Activated T-cell treated with anti-CD3 and anti-CD28 coated beads for 24 hours (primary cell): ENCODE measurements at regions not wholly inside any gene's neighbourhood (a gene's known extent, or its start where the extent isn't known, plus 50 kb on each side); places are given as distances from the start of the nearest gene placed in this dataset.
"Not testable (repeated sequence)": the region's sequence is repeated elsewhere in the genome, so short reads cannot be mapped to it uniquely, and the experiment has no call there.

Experiments used
- DNase-seq: peaks from one replicate; pipeline ENCODE4 v3.0.0-alpha.2; 2020; ENCODE audit warnings: low read depth

DNA sequence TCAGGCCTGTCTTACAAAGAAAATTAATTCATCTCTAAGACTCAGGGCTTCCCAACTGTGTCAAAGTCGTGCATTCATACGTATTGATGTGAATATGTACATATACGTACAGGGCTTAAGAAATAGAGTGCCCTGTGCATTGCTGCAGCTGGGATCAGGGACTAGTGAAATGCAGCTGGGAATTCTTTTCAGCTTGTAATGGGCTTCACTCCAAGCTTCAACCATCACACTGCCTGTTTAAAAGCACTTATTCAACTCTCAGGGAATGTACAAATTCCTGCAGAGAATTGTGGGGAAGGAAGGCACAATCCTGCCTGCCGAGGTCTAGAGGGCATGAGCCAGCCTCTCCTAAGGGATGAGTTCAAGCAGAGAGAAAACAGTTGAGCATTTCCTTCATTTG lies 59.6 kb upstream of the MAN2A1 start:
- no peak for DNase-seq

- DNase-seq: no peak
Observed at GRCh38 chr5:109628591-109628990, 61.1 kb upstream of the MAN2A1 start.

DNA sequence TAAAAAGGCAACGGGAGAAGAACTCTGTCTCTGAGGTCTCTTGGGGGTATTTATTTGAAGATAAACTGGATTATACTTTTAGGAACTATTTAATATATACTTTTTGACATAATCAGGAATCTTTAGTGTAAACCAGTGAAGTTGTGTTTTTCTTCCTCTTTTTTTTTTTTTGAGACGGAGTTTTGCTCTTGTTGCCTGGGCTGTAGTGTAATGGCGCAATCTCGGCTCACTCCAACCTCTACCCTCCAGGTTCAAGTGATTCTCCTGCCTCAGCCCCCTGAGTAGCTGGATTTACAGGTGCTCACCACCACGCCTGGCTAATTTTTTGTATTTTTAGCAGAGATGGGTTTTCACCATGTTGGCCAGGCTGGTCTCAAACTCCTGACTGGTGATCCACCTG lies 68.5 kb upstream of the MAN2A1 start:
- DNase-seq: not testable (repeated sequence)

DNA sequence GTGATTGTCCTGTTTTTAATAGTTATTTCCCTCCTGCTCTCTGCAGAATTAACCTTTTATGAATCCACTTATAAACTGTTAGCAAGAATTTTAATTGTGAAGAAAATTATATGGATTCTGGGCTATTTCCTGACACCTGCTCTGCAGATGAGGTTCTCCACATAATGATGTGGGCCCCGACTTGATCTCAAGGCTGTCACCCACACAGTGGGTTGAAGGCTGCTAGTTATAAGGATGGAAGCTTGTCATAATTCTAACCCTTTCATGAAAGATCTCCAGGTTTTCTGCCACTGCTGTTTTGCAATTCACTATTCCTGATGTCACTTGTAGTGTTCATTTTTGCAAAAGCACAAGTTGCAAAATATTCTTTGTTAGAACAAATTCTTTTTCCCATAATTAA lies 69.1 kb upstream of the MAN2A1 start:
- DNase-seq: no peak

DNA sequence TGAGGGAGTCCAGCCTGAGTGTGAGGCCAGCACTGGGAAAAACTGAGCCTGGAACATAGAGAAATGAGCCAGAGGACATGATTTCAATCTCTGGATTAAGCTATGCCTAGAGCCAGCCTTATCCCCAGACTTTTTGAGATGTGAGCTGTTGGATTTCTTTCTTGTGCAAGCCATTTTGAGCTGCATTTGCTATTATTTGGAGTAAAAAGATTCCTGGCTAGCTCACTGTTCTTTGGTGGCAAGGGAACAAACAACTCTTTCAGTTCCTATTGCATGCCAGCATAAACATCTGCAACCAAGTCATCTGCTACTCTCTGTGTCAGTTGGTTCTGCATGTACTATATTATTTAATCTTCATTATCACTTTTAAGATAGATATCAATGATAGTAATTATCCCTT lies 70.1 kb upstream of the MAN2A1 start:
- no peak for DNase-seq

- no peak for DNase-seq
Observed at GRCh38 chr5:109619021-109619460, 70.7 kb upstream of the MAN2A1 start.

DNA sequence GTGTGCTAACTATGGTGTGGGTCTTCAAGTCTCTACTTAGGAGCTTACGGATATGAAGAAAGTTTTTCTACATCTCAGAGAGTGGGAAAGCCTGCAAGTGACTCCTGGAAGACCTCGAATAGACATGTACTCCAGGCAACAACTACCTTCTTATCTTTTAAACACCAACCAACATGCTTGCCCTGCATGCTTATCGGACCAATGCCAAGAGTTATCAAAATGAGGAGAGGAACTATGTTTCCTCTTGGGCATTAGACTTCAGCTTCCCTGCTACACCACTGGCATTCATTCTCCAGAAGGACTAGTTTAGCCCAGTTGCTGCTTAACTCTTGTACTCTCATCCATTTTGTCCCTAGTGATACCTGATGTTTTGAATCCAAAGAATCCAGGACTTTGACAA lies 74.7 kb upstream of the MAN2A1 start:
- DNase-seq: no peak

- no peak for DNase-seq
Observed at GRCh38 chr5:109614301-109614700, 75.4 kb upstream of the MAN2A1 start.

DNA sequence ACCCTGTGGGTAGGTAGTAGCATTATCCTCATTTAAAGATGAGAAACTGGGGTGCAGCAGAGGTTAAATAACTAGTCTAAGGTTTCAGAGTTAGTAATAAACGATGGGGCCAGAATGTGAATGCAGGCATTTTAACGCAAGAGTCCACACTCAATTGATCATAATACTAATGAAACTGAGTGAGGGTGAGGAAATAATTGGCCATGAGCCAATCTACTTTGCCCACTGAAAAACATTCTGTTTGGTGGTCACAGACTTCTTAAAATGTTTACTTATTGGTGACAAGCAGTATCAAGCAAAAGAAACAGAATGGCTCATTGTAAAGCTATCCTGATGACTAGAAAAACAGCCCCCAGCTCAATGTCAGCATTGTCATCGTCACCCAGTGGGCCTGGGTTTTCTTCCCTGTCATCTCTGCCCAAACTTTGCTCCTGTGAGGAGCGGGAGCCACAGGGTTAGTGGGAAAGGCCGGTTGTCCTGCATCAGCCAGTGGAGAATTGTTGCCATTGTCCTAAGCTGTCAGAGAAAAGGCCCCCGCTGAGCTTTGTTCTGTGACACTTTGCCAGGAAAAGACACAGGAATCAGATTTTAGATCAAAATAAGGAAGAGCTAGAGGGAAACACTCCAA lies 77.3 kb upstream of the MAN2A1 start:
- DNase-seq: no peak

- DNase-seq: no peak
Observed at GRCh38 chr5:109611505-109611904, 78.2 kb upstream of the MAN2A1 start.

DNA sequence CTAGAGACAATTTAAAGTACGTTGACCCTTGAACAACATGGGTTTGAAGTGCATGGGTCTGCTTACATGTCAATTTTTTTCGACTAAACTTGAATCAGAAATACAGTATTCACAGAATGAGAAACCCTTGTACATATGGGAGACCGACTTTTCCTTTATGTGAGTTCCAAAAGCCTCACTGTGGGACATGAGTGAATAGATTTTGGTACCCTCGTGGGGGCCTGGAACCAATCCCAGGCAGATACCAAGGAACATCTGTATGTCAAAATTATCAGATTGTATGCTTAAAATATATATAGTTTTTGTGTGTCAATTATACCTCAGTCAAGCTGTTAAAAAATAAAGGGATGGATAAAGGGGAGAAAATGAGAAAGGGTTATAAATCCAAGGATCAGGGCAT lies 78.7 kb upstream of the MAN2A1 start:
- DNase-seq: no peak

DNA sequence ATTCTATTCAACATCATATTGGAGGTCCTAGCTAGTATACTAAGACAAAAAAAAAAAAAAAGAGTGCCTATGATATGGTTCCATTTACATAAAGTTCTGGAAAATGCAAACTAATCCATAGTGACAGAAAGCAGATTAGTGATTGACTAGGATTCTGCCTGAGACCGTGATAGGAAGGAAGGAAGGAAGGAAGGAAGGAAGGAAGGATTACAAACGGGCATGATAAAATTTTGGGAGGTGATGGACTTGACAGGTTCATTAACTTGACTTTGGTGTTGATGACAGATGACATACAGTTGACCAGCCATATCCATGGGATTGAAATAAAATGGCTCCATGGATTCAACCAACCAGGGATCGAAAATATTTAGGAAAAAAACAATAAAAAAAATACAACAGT lies 79.1 kb upstream of the MAN2A1 start:
- DNase-seq: no peak

DNA sequence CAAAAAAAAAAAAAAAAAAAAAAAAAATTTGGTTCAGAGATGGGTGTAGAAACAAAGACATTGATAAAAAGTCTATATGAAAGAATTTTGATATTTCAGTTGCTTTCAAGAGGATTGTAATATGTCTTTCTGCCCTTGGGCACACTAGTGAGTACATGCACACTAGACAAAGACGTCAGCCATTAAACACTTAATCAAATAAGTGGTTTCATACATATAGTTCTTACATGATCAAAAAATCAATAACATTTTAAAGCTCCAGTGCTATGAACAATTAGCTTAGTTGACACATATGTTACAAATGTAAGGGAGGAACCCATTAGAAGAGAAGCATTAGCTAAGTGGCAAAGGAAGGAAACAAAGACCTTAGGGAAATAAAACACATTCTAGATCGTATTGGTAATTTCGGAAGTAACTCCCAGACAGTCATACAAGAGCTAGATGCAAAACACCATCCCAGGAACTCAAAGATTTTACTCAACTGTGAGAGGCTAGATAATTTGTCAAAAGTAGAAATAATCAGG lies 84.5 kb upstream of the MAN2A1 start:
- DNase-seq: no peak

GRCh38 chr5:109604758-109605157 lies 85.0 kb upstream of the MAN2A1 start:
- no peak for DNase-seq

GRCh38 chr5:109601736-109602135 lies 88.0 kb upstream of the MAN2A1 start:
- no peak for DNase-seq

DNA sequence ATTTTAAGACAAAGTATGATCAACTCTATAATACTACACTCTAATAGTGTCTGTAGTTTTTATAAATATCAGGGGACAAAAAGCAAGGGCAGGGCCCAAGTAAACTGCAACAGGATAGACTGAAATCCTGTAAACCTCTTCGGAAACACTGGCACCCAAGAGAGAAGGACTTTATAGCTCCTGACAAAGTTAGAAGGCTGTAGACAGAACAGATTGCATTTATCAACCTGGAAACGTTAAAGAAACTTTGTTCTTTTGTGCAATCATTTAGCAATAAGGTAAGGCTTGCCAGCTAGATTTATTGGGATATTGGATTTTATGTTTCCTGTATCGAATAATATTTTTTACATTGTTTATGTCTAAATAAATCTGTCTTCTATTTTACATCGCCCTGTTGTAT lies 91.8 kb upstream of the MAN2A1 start:
- DNase-seq: no peak

DNA sequence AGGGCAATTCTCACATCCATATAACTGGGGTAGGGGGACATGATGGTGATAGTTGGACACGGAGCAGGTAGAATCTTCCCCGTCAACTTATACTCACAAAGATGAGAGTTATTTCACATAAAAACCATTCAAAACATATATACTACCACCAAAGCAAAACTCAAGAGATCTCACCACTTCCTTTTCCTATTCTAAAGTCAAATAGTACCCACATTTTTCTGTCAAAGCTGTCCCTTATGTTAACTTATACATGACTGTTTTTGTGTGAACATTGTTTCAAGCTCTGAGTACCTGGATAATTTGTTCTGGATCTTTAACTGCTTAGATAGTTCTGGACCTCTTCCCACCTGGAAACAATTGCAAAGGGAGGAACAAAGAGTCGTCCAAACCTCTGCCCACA lies 95.5 kb upstream of the MAN2A1 start:
- no peak for DNase-seq

DNA sequence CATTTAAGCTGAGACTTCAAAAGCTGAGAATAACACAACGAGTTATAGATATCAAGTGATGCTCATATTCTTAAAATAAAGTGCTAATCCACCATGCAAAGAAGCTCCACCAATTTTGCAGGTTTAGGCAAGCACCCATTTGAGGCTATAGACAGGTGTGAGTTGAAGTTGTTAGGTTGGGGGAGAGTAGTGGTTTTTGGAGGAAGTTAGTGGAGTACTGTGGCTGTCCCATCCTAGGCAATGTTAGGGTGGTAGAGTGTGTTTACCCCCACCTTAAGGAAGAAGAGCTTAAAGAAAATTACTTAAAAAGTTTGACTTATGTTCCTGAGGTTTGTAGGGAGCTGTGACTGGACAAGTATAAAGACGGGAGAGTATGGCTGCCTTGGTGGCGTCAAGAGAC lies 98.9 kb upstream of the MAN2A1 start:
- DNase-seq: no peak

- DNase-seq: no peak
Observed at GRCh38 chr5:109589986-109590385, 99.7 kb upstream of the MAN2A1 start.

GRCh38 chr5:109589239-109589638 lies 100.5 kb upstream of the MAN2A1 start:
- no peak for DNase-seq

DNA sequence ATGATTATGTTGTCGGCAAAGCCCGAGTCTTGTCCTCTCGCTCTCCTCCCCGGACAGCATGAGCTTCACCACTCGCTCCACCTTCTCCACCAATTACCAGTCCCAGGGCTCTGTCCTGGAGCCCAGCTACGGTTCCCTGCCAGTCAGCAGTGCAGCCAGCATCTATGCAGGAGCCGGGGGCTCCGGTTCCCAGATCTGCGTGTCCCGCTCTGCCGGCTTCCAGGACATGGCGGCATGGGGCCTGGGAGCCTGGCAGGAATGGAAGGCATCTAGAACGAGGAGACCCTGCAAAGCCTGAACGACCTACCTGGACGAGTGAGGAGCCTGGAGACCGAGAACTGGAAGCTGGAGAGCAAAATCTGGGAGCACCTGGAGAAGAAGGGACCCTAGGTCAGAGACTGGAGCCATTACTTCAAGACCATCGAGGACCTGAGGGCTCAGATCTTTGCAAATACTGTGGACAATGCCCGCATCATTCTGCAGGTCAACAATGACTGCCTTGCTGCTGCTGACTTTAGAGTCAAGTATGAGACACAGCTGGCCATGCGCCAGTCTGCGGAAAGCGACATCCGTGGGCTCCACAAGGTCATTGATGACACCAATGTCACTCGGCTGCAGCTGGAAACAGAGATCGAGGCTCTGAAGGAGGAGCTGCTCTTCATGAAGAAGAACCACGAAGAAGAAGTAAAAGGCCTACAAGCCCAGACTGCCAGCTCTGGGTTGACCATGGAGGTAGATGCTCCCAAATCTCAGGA lies 101.3 kb upstream of the MAN2A1 start:
- DNase-seq: no peak

DNA sequence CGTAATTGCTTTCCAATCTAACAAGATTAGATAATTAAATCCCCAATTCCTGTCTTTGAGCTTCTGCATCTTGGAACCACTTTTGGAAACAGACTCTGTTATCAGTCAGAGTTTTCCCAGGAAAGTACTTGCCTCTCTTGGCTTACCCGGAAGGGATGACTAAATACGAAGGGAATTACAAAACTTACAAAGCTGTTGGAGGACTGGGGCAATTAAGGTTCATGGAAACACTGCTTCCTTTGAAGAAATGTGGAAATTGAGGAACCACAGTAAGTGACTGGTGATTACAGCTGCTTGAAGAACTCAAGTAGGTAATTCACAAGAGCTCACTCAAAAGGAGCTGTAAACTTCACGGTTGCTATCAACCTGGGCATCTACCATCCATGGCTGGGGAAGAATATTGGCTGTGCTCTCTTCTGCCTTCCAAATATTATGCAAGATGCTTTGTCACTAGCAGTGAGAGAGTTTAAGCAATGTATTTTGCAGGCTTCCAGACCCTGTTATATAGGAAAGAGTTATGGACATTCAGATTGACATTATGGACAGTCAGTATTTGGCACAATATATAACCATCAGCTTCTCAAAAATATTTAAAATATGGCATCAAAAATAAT lies 104.6 kb upstream of the MAN2A1 start:
- DNase-seq: no peak

DNA sequence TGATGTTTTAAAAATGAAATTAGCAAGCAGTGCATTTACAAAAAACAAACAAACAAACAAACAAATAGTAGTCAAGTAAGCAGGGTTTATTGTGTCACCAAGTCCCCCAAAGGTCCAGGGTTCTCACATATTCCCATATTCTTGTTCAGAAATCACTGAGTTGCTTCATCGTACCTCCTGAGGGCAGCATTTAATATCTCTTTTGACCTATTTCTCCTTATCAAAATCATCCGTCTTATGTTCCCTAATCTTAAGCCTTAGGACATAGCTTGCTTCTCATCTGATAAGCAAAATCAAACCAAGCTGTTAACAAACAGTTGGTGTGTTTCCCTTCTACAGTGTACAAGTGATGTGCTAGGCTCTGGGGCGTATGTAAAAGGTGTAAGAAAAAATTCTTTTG lies 109.5 kb upstream of the MAN2A1 start:
- DNase-seq: no peak
